Stimulated activated CD4-positive, alpha-beta T cell treated with anti-CD3 and anti-CD28 coated beads, Interleukin-15, amount 100 ng/mL, for 48 hours (primary cell): ENCODE measurements at regions not wholly inside any gene's neighbourhood (a gene's known extent, or its start where the extent isn't known, plus 50 kb on each side); places are given as distances from the start of the nearest gene placed in this dataset.
"Not testable (repeated sequence)": the region's sequence is repeated elsewhere in the genome, so short reads cannot be mapped to it uniquely, and the experiment has no call there.

Source experiments
- DNase-seq, 2 donors: peaks; one replicate each; pipeline ENCODE4 v3.0.0-alpha.2; 2020; ENCODE audit warnings: low read depth in 2 of 2

DNA sequence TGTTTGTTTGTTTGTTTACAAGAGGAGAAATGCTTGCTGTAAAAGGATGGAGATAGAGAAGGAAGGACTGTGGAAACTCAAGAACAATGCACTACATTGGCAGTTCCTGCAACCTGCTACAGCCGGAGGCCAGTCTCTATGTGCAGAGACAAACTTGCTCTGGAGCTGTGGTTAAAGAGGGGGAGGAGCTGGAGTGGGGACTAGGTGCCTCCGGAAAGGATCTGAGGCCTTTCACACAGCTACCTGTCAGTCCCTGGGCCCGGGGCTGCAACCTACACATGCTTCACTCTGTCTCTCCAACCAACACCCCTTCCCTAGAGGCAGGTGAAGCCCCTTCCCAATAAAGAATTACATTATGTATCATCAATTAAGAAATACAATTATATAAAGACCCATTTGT lies 1234.0 kb upstream of the ZEB2 start:
- DNase-seq = no peak

DNA sequence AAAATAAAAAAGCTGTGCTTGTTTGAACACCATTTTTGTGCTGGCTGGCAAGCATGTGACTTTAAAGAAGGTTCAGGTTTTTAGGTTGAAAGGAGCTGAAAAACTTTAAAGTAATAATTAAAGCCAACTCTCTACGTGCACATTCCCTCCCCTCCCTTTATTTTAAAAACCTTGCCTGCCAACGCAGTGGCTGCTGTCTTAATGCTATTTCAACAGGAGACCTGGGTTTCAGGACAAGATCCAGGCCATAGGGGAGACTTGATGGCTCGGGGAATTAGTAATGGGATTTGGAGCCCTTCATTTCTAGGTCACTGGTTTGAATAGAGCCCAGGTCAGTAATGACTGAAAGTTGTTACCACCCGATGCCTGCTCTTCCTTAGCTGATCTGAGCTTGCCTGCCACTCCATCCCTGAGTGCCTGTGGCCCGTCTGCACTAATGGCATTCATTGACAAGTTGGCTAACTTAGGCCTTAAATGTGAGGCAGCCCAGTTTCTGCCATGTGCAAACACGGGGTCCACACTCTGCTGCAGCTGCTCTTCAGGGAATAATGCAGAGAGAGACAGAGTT lies 1233.2 kb upstream of the ZEB2 start:
- no peak for DNase-seq

DNA sequence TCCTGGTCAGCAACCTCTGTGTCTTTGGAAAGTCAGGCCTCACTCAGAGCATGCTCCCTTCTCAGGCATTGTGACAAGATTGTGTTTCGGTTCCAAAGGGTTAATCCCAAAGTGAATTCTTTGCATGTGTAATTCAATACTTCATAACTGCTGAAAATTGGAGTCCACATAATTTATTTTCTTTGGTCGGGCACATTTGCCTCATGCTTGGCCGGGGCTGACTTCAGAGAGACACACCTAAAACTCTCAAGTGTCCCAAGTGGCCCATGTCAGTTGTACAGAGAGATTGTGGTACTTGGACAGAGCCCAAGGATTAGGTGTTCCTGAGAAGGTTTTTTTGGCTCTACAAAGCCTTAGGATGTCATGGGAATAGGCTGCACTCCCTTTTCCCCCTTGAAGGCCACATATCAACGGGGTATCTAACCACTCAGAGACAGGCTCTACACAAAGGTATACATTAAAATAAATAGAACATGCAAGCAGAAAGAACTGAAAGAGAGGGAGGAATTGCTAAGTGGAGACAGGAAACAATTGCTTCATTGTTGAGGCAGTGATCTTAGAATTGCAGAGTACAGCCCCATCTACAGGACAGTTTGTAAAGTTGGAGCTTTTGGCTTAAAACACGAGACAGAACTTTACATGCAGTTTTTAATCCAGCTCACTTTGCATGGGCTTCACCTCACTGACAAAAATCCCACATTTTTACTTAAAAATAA lies 1232.3 kb upstream of the ZEB2 start:
- no peak for DNase-seq

DNA sequence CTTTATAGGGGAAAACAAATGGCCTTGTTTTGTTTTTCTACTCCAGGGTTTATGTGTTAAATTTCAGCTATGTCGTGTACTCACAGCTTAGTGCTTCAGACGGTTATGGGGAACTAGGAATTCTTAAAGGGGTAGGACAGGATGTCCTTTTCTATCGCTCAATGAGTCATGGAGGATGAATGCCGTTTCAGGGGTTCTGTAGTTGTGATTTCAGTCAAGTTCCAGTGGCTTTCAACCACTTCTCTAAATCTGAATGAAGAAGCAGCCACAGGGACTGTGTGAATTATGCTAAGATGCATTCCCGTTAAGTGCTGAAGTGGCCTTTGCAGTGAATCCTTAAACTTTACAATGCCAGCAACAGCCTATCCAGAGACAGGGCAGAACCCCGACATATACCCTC lies 1231.7 kb upstream of the ZEB2 start:
- DNase-seq = no peak

DNA sequence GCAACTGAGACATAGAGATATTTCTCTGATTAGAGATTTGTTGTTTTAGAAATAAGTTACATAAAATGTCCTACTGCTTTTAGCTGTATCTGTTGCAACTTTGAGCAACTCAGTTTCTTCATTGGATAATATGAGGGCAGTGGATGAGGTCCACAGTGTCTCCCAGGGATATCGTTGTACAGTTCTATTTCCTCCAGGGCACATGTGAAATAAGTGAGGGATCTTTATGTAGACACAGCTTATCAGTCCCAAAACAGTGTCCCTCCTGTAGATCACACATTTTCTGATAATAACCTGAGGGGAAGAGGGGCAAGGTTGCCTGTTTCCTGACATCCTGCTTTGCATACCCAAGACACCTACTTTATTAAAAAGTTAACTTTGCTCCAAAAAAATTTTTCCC lies 1231.2 kb upstream of the ZEB2 start:
- no peak for DNase-seq

DNA sequence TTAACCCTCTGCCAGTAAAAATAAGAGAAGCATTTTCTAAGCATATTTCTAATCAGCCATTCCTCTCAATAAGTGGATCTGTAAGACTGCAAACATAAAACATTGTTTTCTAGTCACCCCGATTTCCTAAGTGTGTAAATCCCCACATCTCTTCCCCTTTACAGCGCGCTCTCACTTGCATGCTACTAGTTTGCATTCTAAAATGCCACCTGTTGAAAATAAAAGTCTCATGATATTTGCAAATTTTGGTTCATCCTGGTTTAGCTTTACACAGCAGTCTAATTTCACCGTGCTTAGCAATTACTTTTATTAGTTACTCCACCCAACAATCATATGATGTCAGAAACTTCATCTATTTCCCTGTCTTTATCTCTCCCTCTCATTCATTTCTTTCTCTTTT lies 1230.7 kb upstream of the ZEB2 start:
- no peak for DNase-seq

DNA sequence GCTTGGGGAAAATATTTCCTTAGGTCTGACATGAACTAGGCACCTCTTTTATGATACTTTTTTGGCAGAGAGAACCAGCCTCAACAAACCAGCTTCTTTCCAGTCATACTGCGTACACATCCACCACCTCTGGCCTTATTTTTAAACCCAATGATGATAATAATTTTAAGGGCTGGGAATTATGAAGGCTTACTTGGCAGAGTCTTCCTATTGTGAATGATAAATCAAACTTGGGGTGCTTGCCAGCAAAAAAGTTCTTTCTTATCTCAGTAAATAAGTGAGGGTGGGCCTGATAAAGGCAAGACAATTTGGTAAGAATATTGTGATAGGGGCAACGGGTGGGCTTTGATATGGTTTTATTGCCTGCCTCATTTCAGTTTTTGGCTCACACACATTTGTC lies 1230.2 kb upstream of the ZEB2 start:
- DNase-seq = no peak

DNA sequence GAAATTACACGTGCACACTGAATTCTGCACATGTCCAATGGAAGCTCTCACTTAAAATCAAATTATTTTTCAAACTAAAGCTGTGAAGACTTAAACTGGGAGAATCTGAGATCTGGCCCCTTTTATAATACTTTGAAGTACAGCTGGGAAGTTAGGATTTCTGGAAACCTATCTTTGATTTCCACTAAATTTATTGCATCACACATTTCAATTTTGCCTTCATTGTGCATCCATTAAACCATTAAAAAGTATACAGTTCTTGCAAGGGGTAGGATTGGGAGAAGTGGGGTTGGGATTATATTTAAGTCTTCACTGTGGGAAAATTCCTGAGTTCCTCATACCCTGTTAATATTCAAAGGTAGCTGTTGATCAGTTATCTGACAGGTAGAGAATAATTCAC lies 1229.6 kb upstream of the ZEB2 start:
- no peak for DNase-seq

DNA sequence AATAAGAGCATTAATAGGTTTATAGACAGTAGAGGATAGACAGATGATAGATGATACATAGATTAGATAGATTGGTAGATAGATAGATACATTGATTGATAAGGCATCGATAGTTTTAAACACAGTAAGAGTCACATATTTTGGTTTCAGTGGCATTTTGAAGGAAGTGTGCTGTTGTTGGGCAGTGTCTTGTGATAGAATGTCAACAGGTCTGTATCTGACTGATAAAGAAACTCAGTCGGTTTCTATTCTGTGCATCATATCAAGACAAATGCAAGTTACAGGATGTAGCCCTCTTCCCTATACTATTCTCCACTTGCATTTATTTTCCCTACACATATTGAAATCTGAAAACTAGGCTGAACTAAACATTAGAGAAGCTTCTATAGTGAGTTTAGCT lies 1229.0 kb upstream of the ZEB2 start:
- no peak for DNase-seq

DNA sequence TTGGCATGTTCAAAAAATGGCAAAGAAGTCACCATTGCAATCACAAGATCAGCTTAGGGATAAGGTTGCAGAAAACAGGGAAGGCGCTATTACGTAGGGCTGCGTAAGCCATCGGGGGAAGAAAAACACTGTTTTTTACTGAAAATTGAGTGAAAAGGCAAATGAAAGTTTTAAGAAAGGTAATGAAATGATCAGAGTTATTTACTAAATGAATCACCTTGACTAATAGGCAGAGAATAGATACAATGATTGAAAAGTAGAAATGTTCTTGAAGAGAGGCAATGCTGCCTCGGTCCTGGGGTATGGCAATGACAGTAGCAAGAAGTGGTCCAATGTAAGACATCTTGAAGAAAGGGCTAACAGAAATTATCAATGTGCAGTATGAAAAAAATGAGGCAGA lies 1227.8 kb upstream of the ZEB2 start:
- no peak for DNase-seq

DNA sequence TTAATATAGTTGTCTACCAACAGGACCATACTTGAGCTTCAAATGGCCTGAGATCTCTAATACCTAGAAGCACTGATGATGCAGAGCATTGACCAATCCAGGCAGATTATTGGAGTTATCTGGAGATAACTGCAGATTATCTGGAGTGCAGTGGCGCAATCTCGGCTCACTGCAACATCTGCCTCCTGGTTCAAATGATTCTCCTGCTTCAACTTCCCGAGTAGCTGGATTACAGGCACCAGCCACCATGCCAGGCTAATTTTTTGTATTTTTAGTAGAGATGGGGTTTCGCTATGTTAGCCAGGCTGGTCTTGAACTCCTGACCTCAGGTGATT lies 1225.4 kb upstream of the ZEB2 start:
- DNase-seq = not testable (repeated sequence)

DNA sequence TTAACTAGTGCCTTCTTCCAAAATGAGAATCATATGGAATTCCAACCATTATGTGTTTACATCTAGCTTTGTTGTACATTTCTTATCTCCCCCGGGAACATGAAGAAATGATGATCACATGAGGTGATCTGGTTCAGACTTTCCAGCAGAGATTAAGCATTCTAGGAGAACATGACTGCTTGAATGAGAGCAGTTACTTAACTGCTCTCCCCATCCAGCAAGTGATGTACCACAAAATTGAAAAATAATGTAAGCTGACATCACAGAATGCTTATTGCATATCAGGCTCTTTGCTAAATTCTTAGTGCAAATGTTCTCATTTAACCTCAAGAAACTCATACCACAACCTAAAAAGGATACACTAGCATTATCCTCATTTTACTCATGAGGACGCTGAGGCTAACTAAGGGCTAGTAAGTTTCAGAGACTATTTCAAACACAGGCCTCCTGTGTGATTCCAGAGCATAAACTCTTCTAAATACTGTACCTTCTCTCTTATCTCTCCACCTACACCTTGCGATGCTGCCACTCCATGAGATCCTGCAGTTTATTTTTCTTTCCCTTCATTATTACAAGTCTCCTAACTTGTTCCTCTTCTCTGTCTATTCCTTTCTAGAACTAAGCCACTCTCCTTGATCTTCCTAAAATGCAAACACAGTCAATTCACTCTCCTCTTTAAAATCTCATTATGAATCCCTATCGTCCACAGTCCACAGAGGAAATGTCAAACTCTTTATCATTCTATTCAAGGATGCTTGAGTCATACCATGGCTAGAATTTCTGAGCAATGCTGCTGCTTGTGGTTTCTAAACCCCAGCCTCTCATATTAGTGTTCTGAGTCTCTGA lies 1224.8 kb upstream of the ZEB2 start:
- DNase-seq = no peak

DNA sequence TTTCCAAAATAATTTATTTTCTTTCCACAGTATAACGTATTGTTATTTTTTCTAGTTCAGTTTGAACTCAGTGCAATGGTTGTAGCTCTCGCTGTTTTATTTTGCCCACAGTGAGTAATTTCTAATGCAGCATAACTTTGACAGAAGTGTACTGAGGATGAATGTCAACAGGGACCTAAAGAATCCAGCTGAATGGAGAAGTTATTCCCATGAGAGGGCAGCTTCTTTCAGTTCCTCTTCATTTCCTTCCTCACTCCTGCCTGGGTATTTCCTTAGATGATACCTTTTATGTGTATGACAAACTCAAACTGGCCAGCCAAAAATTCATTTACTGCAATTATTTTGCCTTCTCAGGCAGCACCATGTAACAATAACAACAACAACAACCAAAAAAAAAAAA lies 1223.1 kb upstream of the ZEB2 start:
- DNase-seq = no peak

DNA sequence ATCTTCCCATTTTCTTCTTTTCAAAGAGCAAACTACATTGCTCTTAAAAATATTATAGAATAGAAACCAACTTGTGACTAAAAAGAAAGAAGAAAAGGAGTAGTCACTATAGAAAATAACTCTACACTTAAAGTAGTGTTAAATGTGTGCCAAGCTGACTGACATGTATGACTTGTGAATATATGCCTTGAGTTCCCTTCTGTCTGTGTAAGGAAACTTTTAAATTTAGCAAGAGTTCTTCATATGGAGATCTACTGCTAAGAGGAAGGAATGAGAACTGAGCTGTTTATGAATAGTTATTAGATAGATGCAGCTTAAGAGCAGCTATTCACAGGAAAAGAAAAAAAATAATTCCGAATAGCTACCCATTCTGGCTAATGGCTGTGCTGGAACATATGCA lies 1221.7 kb upstream of the ZEB2 start:
- no peak for DNase-seq

DNA sequence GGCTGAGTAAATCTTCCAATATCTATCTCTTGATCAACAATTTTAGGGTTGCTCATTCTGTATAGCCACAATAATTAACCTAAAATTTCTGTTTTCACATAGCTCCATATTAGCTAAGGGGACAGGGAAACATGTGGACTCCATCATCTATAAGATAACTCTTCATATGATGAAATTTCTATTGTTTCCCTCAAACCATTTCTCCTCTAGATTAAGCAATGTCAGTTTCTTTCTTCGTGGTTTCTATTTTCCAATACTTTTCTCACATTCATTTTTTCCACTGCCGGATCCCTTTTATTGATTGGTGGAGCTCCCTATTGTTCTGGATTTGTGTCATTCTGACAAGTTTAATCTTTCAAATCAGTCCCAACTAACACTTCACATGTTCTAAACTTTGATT lies 1221.3 kb upstream of the ZEB2 start:
- DNase-seq = no peak

DNA sequence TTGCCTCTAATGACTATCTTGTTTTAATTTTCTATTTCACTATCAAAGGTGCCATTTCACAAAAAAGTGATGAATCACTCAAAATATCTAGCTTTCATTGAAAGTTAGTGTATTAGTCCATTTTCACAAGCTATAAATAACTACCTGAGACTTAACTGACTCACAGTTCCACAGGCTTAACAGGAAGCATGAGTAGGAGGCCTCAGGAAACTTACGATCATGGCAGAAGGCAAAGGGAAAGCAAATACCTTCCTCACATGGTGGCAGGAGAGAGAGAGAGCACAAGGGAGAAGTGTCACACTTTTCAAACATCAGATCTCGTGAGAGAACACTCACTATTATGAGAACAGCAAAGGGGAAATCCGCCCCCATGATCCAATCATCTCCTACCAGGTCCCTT lies 1220.4 kb upstream of the ZEB2 start:
- DNase-seq = no peak

DNA sequence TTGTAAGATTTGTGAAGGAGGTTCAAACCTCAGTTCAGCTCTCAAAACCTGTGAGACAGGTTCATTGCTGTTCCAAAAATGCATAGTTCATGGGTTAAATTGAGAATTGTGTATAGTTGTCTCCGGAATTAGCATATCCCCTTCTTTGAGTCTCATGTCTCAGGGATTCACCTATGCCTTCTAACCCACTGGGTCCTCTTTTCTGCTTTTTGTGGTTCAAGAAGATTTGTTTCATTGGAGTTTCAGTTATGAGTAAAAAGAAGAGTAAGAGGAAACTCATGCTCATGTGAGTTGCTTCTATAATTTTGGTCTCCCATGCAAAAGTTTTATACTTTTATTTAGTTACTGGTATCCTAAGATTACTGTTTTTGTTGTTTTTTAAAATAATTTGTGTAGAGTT lies 1219.8 kb upstream of the ZEB2 start:
- no peak for DNase-seq

DNA sequence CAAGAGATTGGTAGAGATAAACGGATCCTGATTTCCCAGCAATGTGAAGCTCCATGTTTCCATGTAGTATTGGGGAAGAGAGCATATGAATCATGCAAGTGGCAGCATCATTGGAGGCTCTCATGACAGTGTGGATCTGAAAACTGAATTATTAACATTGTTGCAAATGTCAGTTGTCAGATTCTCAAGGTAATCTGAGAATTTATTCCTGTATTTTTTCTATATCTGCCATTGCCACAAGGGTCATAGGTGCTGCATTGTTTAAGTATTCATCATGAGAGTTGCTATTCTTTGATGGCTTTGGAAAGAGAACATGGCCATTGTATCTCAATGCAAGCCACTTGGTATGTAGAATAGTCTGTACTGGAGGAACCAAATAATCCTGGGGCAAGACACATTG lies 1217.0 kb upstream of the ZEB2 start:
- no peak for DNase-seq

DNA sequence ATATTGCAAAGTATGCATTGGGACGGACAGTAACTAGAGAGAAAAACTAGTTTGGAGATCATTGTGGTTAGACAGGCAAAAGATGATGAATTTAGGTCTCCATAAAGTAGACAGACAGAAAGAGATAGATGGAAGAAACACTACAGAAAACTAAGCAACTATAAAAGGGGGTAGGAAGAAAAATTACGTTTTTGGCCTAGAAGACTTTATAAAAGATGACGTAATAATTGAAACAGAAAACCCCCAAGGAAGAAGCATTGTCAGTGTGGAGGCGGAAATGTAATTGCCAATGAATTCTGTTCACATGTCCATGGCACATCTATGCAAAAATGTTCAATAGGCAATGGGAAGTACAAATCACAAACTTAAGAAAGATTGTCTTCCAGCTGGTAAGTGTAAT lies 1211.5 kb upstream of the ZEB2 start:
- no peak for DNase-seq

DNA sequence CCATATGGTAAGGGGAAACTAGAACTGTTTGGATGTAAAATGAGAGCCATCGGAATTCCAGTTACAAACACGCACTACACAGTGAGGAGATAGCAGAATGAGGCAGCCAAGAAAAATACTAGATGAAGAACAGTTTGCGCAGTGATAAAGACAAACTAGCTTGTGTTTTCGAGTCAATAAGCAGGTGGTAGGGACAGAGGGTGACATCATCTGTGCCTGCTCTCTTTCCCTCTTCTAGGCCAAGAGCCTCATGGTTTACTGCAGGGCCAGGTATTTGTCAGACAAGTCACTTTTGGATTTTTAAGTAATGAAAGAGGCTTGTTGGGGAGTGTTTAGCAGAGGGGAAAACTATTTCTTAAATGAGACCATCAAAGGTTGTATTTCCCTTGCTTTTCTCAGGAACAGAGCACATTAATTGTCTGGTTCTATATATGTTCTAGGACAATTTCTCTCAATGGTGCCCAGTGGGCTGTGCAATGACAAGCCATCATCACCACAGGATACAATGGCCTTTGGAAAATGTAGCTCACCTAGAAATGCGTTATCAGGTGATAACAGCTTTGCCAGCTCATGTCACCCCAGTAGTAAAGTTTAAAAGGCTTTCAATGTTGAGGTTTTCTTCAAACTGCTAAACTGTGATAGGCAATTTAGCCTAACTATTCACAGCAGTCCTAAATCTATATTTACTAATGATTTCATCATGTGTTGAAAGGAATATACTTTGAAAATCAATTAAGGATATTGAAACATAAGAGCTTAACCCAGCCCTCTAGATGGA lies 1210.3 kb upstream of the ZEB2 start:
- no peak for DNase-seq

DNA sequence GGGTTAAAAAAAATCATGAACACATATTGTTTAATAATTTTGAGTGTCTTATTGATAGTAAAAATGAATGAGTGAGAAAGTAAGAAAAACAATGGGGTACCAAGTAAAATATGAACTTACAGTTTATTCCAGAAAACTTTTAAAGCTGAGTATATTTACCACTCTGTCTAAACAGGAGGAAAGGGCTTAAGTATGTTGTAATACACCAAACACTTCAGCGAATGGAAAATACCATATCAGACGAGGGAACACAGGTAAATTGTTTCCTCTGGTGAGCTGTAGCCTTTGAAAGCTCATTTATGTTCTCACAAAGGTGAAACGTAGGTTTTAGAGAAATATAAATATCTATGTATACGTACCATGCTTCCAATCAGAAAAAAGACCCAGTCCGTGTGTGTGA lies 1209.6 kb upstream of the ZEB2 start:
- no peak for DNase-seq

DNA sequence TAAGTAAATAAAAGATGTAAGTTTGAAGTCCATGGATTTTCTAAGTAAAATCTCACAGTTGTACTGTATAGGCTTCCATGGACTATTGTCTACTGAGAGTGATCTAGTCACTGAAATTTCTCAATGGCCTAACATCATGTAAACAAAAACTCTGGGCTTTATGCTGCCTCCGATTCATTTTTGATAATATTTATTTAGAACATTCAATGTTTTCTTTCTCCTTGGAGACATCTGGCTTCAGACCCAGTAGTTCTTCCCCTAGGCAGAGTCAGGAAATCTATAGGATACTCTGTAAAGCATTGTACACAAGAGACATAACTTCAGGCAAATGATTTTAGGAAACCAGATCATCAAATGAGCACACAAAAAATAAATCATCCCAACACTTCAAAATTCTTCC lies 1208.6 kb upstream of the ZEB2 start:
- no peak for DNase-seq

DNA sequence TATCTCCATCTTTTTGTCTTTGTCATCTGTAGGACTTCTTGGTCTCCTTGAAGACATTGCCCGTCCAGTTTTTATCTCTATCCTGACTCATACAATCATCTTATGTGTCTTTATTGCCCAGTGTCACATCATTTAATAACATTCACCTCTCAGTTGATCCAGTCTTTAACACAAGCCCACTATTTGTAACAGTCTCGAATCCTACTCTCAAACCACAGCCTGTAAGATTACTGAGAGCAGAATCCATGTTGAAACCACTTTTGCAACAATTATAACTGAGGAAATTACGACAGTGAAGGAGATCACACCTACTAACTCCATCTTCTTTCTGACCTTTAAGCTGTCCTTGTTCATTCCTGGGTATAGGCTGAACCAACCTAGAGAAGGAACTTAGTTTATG lies 1206.0 kb upstream of the ZEB2 start:
- no peak for DNase-seq
